HG03432 (cell line): ENCODE measurements at regions not wholly inside any gene's neighbourhood (a gene's known extent, or its start where the extent isn't known, plus 50 kb on each side); places are given as distances from the start of the nearest gene placed in this dataset.
"Not testable (repeated sequence)": the region's sequence is repeated elsewhere in the genome, so short reads cannot be mapped to it uniquely, and the experiment has no call there.

Source experiments
- ATAC-seq: cut with Tn5 transposase; IDR thresholded peaks from one replicate; pipeline ENCODE4 v1.9.1; 2021; ENCODE audit warnings: mild to moderate bottlenecking, moderate library complexity; ENCODE audit not compliant: unreplicated experiment

DNA sequence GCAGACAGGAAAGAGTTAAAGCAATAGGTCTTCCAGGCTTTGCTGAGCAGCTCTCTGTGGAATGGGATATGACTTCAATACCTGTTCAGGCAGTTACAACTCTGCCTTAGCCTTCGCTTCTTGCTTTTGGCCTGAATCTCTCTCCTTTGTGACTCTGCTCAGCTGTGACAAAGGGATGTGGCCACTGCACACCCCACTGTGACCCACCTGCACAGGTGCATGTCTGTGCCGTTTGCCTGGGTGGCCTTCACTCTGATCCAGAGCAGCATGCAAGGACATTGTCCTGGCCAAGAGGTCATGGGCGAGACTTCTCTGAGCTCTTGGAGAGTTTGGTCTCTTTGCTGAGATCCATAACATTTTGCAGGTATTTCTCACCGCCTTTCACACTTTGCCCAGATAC is 891.3 kb downstream of the BRD1 start:
- ATAC-seq: no peak

DNA sequence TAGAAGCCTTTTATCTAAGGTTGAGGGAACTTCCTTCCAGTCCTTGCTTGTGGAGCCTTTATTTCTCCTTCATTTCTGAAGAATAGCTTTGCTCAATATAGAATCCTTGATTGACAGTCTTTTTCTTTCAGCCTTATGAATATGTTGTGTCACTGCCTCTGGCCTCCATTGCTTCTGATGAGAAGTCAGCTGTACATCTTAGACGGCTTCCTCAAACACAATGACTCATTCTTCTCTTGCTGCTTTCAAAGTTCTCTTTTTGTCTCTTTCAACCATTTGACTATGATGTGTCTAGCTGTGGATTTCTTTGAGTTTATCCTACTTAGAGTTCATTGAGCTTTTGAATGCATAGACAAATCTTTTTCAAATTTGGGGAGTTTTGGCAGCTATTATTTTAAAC is 893.2 kb downstream of the BRD1 start:
- ATAC-seq: no peak

DNA sequence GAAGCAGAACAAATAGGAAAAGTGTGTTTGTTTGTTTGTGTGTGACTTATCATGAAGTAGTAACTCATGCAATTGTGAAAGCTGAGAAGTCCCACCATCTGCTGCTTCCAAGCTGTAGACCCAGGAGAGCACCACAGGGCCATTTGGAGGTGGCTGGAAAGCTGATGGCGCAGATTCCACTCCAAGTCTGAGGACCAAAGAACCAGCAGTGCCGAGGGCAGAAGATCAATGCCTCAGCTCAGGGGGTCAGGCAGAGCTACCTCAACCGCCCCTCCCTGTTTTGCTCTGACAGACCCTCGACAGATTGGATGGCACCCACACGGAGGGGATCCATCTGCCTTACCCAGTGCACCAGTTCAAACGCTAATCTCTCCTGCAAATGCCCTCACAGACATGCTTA is 896.2 kb downstream of the BRD1 start:
- no peak for ATAC-seq

DNA sequence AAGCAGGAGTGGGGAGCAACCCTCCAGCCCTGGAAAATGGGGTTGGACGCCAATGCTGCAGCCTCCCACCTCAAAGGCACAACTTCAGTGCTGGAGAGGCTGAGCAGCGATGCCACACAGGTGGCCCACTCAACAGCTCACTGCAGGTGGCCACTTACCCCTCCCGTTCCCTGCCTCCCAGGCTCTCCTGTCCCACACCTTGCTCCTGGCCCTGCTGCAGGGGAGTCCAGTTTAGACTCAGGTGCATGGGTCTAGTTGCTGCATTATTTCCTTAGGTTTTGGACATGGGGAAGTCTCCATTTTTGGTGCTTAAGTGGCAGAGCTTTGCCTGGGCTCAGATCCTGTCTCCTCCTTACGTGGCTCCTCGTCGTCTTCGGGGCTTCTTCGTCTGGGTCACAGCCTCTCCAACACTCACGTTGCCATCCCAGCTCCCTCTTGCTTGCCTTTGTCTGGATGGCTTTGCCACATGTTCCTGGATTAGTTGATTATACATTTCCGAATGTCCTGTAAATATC is 898.3 kb downstream of the BRD1 start:
- ATAC-seq: no peak

DNA sequence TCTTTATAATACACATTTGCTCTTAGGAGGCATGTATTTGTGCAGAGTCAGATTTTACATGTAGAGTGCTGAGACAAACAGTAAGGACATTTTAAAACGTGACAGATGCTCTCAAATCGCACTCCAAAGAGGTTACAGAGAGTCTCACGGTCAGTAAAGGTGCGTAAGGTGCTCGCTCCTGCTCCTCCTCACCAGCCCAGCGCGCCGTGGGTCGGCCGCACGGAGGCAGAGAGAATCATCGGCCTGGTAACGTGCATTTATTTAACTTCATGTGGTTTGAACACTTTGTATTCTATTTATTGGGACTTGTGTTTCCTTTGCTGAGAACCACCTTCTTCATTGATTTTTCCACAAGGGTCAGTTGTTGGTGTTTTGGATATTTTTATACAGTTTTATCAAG is 900.1 kb downstream of the BRD1 start:
- ATAC-seq: no peak

DNA sequence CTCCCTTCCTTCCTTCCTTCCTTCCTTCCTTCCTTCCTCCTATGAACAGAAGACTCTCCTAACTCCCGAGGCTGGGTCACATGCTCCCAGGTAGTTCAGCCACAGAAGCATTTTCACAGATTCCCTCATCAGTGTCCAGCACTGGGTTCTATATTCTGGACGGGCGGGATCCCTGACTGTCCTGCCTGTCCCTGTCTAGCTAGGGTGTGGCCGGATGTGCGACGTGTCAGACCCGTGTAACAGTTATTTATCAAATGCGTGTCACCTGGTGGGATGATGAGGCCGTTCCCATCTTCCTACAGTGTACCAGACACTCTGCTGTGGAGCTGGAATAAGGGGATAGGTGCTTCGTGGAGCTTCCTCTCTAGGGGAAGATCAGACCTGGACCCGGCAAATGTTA is 901.0 kb downstream of the BRD1 start:
- no peak for ATAC-seq

DNA sequence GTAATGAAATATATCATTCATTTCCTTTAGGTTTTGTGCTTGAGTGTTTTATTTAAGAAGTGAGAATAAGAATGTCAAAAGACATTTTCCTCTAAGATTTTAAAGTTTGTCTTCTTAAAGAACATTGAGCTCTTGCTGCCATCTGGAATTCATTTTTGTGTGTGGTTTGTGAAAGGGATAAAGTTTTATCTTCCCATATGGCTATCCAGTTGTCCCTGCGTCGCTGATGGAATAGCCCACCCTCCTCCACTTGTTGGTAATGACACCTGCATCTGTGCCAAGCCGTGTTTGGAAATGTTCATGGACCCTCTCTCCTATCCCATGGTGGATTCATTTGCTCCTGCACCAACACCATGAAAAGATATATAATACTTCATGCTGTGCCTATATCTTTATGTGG is 901.5 kb downstream of the BRD1 start:
- ATAC-seq: no peak

DNA sequence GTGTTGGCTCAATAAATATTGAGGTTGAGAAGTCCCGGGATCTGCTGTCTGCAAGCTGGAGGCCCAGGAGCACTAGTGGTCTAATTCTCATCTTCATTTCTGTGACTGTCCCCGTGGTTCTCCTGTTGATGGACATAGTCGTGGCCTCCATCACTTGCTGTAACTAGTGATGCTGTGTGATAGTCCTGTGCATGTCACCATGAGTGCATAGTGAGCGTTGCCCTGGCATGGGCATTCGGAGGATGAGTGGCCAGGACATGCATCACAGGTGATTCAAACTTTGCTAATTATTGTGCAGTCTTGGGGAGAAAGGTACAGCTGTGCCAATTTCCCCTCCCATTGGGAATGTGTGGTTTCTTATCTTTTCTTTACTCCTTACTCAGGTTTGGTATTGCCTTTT is 902.2 kb downstream of the BRD1 start:
- ATAC-seq: no peak

DNA sequence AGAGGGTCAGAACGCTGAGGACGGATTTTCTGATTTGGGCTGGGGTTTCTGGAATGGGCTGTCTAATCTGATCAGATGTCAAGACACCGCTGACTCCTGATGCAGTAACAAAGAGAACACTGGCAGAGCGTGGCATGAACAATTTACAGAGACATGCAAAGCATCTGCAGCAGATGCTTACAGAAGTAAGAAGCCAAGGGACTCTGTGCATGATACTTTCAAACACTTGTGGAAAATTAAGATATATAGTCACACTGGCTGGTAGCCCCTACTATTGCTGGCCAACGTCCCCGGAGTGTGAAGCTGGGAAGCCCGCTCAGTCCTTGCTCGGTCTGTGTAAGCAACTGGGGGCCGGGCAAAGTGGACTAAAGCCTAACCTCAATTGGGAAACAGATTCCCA is 903.7 kb downstream of the BRD1 start:
- no peak for ATAC-seq

DNA sequence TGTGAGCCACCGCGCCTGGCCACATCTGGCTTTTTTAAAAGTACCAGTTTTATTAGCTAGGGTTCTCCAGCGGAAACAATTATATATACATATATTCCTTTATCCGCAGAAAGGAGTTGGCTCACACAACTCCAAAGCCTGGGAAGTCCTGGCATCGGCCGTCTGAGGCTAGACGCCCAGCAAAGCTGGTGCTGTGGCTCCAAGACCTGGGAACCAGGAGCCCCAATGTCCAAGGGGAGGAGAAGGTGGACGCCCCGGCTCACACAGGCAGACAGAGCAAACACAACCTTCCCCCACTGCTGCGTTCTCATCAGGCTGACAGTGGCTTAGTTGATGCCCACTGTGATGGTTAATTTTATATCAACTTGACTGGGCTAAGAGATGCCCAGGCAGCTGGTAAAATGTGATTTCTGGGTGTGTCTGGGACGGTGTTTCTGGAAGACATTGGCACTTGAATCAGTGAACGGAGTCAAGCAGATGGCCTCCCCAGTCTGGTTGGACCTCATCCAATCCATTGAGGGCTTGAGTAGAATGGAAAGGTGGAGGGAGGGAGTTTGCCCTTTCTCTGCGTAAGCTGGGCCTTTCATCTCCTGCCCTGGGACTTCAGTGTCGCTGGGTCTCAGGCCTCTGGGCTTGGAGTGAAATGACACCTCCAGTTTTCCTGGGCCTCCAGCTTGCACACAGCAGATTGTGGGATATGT is 904.4 kb downstream of the BRD1 start:
- ATAC-seq: no peak

DNA sequence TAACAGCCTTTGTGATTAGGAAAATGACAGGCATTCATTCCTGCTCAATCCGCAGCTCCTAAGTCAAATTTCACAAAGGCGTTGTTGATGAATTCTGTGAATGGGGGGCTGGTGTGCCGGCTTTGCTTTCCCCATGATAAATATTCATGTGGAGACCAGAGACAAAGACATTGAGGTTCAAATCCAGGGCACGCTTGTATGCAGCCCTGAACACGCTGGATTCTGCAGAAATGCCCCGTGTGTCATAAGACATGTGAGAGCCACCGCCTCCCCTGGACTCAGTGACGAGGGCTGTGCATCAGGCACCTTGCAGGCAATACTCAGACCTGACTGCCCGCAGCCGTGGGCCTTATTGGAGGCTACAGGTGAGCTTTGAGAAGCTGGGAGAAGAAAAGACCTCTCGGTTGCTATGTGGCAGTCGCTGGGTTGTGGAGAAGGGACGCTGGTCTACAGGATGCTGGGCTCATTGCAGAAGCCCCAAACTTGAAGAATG is 906.2 kb downstream of the BRD1 start:
- ATAC-seq: no peak

DNA sequence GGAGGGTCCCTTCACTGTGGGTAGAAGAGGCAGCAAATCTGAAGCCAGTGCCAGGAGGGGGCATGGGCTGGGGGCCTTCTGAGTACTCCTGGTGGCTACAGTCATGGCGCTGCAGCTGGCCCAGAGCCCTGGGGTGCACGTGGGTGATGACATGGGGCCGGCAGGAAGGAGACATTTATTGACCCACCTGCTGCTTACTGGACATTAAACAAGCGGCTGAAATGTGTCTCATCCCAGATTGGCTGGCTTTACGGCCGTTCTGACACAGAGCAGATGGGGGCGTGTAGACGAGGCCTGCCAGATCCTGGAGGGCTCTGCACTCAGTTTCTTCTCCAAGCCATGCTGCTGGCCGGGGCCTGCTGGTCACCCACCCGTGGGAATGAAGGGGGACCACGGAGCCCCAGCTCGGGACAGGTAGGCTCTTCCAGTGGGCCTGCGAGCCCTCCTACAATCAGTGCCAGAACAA is 906.9 kb downstream of the BRD1 start:
- ATAC-seq: no peak

DNA sequence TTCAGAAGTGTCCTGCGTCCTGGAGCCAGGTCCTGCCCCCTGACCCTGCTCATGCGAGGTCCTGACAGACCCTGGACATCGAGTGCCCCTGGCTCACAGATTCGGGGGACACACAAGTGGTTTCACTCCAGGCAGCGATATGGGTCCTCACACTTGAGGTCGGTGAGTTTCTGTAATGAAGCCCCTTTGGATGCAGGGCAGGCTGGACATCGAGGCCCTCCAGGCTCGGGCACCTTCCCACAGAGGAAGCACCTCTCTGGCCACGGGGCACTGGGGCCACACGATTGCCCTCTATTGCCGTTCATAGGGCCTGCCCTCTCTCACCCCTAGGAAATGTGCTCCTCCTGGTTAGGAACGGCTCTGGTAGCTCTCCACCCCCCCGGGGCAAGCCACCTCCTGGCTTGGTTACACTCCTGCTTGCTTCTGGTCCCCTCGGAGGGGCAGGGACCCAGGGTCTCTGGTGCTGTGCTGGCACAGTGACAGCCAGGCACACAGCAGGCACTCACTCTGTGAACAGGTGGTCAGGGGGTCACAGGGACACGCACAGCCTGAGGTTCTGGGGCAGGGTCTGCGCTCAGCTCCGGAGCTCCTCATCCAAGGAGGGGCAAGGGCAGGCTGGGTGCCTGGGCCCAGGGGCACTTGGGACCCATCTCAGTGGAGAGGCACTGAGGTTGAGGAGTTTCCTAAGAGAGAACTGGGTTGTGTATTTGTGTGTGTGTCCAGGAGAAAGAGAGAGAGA is 907.7 kb downstream of the BRD1 start:
- no peak for ATAC-seq

DNA sequence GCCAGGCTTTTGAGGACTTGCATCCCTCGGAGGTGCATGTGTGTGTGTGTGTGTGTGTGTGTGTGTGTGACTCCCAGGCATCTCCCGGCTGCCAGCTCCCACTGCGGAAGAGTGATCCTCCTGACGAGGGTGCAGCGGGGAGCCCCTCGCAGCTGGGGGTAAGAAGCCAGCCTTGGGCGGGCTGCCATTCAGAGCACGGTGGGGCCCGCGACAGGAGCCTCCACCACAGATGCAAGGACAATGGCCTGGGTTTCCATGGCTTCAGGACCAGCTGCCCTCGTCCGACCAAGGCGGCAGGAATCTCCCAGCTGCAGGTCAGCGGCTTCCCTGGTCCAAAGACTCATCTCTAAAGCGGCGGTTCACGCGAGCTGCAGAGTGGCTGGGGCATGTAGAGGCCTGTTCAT is 908.5 kb downstream of the BRD1 start:
- no peak for ATAC-seq

DNA sequence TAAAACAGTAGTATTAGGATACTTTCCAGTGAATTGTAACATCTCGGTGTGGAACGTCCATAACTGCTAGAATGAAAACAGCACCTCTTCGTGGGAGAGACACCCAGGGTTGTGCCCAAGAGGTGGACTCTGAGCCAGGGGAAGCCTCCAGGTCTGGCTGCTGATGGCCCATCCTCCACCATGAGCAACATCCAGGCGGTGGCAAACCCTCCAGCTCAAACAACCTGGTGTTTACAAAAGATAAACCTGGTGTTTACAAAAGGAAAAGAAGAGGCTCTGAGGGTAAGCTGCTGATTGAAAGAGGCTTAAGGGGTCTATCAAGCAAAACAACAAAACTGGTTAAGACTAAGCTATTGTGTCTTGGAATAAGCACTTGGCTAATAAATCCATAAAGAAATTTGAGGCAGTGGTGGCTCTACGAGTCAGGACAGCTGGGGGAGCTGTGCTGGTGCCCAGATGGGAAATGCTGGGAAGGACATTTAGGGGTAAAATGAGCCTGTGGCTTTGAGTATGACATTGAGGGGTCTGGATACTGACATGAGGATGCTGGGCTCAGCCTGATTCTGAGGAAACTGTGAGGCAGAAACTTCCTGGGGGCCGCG is 909.0 kb downstream of the BRD1 start:
- no peak for ATAC-seq

DNA sequence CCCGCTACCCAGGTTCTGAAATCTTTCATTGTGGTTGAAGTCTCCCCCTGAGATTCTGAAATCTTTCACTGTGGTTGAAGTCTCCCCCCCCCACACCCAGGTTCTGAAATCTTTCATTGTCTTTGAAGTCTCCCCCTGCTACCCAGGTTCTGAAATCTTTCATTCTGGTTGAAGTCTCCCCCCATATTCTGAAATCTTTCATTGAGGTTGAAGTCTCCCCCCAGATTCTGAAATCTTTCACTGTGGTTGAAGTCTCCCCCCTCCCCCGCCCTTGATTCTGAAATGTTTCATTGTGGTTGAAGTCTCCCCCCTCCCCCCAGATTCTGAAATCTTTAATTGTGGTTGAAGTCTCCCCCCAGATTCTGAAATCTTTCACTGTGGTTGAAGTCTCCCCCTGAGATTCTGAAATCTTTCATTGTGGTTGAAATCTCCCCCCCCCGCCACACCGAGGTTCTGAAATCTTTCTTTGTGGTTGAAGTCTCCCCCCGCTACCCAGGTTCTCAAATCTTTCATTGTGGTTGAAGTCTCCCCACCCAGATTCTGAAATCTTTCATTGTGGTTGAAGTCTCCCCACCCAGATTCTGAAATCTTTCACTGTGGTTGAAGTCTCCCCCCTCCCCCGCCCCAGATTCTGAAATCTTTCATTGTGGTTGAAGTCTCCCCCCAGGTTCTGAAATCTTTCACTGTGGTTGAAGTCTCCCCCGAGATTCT is 915.2 kb downstream of the BRD1 start:
- ATAC-seq: not testable (repeated sequence)

DNA sequence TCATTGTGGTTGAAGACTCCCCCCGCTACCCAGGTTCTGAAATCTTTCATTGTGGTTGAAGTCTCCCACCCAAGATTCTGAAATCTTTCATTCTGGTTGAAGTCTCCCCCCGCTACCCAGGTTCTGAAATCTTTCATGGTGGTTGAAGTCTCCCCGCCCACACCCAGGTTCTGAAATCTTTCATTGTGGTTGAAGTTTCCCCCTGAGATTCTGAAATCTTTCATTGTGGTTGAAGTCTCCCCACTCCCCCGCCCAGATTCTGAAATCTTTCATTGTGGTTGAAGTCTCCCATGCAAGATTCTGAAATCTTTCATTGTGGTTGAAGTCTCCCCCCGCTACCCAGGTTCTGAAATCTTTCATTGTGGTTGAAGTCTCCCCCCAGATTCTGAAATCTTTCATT is 916.0 kb downstream of the BRD1 start:
- not testable (repeated sequence) for ATAC-seq

DNA sequence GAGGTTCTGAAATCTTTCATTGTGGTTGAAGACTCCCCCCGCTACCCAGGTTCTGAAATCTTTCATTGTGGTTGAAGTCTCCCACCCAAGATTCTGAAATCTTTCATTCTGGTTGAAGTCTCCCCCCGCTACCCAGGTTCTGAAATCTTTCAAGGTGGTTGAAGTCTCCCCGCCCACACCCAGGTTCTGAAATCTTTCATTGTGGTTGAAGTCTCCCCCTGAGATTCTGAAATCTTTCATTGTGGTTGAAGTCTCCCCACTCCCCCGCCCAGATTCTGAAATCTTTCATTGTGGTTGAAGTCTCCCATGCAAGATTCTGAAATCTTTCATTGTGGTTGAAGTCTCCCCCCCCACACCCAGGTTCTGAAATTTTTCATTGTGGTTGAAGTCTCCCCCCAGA is 916.6 kb downstream of the BRD1 start:
- ATAC-seq: not testable (repeated sequence)

DNA sequence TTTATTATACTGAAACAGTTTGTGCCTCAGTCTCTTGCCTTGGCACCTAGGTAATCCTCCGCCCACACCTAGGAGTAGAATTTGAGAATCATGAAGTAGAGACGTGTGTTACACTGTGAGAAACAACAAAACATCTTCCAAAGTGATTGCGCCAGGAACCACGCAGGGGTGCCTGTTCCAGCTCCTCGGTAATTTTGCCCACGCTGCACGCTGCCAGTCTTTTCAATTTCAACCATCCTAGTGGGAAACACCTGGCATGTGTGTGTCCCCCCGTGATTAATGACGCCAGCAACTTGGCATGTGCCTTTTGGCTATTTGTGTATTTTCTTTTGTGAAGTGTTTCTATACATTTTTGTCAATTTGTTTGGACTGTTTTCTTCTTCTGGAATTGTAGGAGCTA is 919.1 kb downstream of the BRD1 start:
- ATAC-seq: no peak

DNA sequence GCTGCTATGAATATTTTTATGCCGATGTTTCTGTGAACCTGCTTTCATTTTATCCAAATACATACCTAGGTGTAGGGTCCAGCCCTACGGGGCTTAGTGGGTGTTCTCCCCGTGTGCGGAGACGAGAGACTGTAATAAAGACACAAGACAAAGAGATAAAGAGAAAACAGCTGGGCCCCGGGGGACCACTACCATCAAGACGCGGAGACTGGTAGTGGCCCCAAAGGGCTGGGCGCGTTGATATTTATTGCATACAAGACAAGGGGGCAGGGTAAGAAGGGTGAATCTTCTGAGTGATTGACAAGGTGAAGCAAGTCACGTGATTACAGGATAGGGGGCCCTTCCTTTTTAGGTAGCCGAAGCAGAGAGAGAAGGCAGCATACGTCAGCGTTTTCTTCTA is 920.1 kb downstream of the BRD1 start:
- no peak for ATAC-seq

DNA sequence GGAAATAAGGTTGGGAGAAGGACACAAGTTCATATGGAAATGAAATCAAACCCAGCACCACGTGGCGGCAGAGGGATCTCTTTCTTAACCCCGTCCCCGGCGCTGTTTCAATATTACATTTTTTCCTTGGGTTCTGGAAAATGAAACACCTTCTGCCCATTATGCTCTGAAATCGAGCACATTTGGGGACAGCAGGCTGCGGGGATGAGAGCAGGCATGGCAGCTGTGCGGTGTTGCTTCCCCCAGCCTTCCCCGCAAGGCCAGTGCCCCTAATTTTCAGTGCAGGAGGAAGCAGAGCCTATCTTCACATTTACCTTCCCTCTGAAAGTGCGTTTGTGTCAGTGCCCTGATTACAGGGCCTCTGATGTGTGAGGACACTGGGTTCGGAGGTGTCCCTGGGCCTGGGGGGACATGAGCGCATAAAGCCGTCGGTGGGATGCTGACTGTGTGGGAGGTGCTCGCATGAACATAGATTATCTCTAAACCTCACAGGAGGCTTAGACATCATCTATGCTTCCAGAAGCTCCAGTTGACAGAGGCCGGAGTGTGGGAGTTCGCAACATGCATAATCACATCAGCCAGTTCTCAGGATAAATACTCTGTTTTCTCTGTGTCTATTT is 921.3 kb downstream of the BRD1 start:
- ATAC-seq: no peak
